ENCODE measurements at regions not wholly inside any gene's neighbourhood (a gene's known extent, or its start where the extent isn't known, plus 50 kb on each side); places are given as distances from the start of the nearest gene placed in this dataset.

GRCh38 chr11:95545116-95545875, 244.3 kb downstream of the FAM76B start:
- DNase-seq: no peak

GRCh38 chr11:95544095-95544856, 245.3 kb downstream of the FAM76B start:
- DNase-seq: no peak

DNA sequence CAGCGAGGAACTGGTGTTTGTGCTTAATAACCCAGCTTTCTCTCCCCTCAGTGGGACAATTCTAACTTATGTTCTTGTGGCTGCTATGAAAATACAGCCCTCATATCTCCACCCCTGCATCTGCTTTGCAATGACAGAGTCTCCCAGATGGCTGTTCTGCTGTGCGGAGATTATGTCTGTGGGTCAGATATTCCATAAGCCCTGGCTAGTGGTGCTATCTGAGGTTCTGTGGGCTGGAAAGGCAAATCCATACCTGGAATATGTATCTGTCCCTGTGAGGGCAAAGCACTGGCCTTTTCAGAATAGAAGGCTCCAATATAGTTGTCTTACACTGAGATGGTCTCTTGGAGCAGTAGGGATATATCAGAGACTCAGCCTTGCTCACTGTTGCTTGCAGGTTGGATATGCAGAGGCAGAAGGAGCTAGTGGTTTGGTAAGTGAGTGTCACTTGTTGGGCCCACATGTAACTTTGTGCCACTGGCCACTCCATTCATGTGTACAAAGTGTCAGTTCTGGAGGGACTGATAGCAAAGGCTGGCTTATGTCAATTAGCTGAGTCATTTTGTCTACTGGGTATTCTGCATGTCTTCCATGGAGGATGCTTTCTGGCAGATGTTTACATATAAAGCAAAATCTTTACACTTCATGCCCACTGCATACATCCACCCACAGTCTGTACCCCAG, 246.6 kb downstream of the FAM76B start:
- no peak for DNase-seq

GRCh38 chr11:95541715-95542114, 247.9 kb downstream of the FAM76B start:
- DNase-seq: no peak

- DNase-seq: no peak
Measured at GRCh38 chr11:95536047-95536690, 253.4 kb downstream of the FAM76B start.

DNA sequence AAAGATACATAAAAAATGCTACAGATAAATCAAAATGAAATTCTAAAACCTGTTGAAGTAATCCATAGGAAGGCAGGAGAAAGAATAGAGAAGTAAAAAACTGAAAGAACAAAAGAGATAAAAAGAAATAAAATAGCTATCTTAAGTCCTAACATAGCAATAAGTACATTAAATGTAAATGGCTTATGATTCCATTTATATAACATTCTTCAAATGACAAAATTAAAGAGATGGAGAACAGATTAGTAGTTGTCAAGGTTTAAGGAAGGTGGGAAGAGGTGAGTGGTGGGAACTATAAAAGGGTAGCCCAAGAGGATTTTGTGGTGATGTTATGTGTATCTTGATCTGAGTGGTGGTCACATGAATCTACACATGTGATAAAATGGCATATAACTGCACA, 254.8 kb downstream of the FAM76B start:
- no peak for DNase-seq

DNA sequence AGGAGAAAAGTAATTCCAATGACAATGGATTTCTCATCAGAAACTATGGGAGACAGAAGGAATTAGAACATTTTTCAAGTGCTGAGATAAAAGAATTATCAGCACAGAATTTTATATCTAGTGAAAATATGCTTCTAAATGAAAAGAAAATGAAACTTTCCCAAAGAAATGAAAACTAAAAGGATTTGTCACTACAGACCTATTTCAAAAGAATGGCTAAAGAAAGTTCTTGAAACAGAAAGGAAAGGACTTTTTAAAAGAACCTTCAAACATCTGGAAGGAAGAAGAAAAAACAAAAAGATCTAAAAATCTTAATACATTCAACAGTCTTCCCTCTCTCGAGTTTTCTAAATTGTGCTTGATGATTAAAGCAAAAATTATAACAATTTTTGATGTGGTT, 255.4 kb downstream of the FAM76B start:
- DNase-seq: no peak

DNA sequence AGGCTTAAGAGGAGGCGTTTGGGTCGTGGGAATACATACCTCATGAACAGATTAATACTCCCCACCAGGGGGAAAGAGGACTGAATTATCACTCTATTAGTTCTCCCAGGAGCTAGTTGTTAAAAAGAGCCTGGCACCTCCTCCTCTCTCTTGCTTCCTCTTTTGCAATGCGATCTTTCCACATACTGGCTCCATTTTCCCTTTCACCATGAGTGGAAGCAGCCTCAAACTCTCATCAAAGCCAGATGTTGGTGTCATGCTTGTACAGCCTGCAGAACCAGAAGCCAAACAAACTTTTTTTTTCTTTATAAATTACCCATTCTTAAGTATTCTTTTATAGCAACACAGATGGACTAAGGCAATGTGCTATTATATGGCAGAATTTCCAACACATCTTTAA, 258.5 kb downstream of the FAM76B start:
- no peak for DNase-seq

DNA sequence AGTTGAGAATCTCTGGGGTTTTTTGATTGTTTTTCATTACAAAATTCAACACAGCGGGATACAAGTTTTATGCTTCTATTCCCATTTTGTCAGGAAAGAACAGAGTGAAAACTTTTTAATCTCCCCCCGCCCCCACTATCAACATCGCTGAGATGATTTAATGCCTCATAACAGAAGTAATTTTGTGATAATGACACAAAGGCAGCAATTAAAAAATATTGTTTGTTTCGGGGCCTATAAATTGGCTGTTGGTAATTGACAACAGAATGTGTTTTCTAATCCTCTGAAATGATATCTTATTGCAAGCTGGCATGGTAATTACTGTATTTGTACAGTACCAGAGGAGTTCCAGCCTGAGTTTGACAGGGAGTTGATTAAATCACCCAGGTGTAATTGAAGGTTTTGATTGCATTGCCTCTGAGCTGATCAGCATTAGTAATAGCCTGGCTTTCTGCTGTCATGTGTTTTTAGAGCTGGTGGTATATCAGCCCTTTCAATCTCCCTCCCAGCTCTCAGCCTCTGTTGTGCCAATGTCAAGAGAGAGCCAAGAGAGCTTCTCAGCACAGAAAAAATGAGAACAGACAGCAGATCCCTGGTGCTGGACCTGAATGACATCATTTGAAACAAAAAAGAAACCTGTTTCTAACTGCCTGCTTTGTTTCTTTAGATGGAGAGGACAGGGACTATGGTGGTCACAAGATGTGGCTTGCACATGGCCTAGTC, 265.1 kb downstream of the FAM76B start:
- DNase-seq: no peak

DNA sequence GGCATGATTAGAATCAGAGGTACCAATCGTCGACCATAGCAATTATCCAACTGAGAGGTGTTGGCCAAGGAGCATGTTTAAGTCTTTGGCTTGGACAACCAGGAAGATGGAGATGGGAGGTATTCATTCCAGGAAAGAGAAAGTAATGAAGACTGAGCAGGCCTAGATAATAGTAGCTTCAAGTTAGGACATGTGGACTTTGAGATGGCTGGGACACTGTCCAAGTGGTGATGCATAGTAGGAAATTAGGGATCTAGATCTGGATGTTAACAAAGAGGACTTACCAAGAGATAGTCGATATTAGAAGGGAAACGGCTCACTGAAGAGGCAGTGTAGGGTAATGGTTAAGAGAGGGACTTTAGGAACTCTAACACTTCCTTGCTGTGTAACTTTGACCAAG, 266.7 kb downstream of the FAM76B start:
- no peak for DNase-seq

- DNase-seq: no peak
Measured at GRCh38 chr11:95521862-95522261, 267.7 kb downstream of the FAM76B start.

DNA sequence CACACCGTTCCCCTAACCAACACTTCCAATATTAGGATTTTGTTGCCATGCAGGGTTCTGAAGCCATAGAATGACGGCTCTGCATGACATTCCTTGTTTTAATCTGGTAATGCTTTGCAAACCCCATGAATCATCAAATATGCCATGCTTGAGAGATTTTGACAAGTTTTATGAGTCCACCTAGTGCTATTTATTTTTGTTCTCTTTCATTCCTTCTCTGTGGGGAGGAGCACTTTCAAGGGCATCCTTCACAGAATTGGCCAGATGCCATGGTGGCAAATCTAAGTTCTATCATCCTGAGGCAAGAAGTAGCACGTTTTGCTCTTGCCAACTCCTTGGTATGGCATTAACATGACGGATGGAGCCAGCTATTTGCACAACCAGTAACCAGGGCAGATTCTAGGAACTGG, 268.4 kb downstream of the FAM76B start:
- DNase-seq: no peak

- no peak for DNase-seq
Measured at GRCh38 chr11:95520369-95521132, 269.0 kb downstream of the FAM76B start.

DNA sequence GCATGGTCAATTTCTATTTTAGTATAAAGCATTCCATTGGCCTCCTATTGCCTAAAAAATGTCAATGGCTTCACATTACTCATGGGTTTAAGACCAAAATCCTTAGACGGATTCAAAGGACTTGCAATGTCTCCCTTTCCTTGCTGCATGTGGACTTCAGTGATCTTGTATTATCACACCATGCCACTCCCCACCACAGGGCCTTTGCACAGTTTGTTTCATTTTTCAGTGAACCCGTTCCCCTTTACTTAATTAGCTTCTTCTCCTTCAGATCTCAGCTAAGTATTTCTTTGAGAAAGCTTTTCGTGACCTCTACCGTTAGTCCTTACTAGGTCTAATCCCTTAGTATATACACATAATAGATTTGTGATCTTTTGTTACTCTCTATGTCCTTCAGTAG, 269.7 kb downstream of the FAM76B start:
- DNase-seq: no peak

DNA sequence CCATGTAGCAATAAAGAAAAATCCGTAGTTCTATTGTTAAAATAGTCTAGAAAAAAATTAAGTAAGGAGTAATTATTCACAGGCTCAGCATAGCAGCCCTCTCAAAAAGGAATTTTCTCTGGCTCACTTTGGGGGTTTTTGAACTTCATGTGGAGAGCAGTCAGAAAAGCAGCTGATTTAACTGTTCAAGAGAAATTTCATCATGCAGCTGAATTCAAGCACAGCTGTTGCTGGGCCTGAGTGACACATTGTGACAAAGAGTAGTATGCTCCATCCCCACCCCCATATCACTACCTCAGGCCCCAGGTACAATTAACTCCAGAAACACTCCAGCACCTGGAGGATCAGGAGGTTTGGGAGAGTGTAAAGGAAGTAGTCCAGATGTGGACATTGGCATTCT, 272.1 kb downstream of the FAM76B start:
- no peak for DNase-seq

GRCh38 chr11:95516786-95517185, 272.8 kb downstream of the FAM76B start:
- no peak for DNase-seq

- no peak for DNase-seq
Measured at GRCh38 chr11:95516175-95516574, 273.4 kb downstream of the FAM76B start.

- DNase-seq: no peak
Measured at GRCh38 chr11:95515371-95515770, 274.2 kb downstream of the FAM76B start.

GRCh38 chr11:95514416-95515110, 275.0 kb downstream of the FAM76B start:
- no peak for DNase-seq

- DNase-seq: no peak
Measured at GRCh38 chr11:95512682-95513081, 276.9 kb downstream of the FAM76B start.

- no peak for DNase-seq
Measured at GRCh38 chr11:95512177-95512576, 277.4 kb downstream of the FAM76B start.

All from stimulated activated CD4-positive, alpha-beta T cell treated with anti-CD3 and anti-CD28 coated beads, Interleukin-12 subunit alpha, Interleukin-12 subunit beta, amount 100 ng/mL, for 4 hours (primary cell).